Endothelial cell of hepatic sinusoid (primary cell): ENCODE measurements at regions not wholly inside any gene's neighbourhood (a gene's known extent, or its start where the extent isn't known, plus 50 kb on each side); places are given as distances from the start of the nearest gene placed in this dataset.
"Not testable (repeated sequence)": the region's sequence is repeated elsewhere in the genome, so short reads cannot be mapped to it uniquely, and the experiment has no call there.

Experiments used
- in situ Hi-C: cut with HindIII; loops from 2 replicates; pipeline ENCODE4 v1.10.0; 2017; ENCODE audit warnings: low sequenced_read_pairs

- in situ Hi-C loops: loop anchor here (5.0 kb wide), 1 partner anchor 37 kb away; no protein-coding TSS in a partner anchor
Measured at GRCh38 chr21:33974513-33975468, 59.2 kb upstream of the ATP5PO start.

GRCh38 chr21:33973268-33973667 is 57.7 kb upstream of the ATP5PO start:
- in situ Hi-C loops: loop anchor here (5.0 kb wide), 1 partner anchor 36 kb away; no protein-coding TSS in a partner anchor

- in situ Hi-C loops: loop anchor here (5.0 kb wide), 1 partner anchor 35 kb away; no protein-coding TSS in a partner anchor
Measured at GRCh38 chr21:33972539-33972938, 56.9 kb upstream of the ATP5PO start.

GRCh38 chr21:33971492-33972013 is 55.9 kb upstream of the ATP5PO start:
- in situ Hi-C loops: loop anchor here (5.0 kb wide), 1 partner anchor 34 kb away; no protein-coding TSS in a partner anchor

GRCh38 chr21:33969581-33969980 is 54.0 kb upstream of the ATP5PO start:
- in situ Hi-C loops: no loop called here

GRCh38 chr21:33968995-33969348 is 53.4 kb upstream of the ATP5PO start:
- in situ Hi-C loops: no loop called here

- in situ Hi-C loops: no loop called here
Measured at GRCh38 chr21:33968080-33968994, 52.7 kb upstream of the ATP5PO start.

- in situ Hi-C loops: no loop called here
Measured at GRCh38 chr21:33967086-33967571, 51.5 kb upstream of the ATP5PO start.

- in situ Hi-C loops: no loop called here
Measured at GRCh38 chr21:33966324-33966949, 50.8 kb upstream of the ATP5PO start.

- in situ Hi-C loops: not testable (repeated sequence)
Measured at GRCh38 chr21:33965662-33966061, 50.1 kb upstream of the ATP5PO start.
